Trophoblast cell (in vitro differentiated cells and primary cell): ENCODE measurements at regions not wholly inside any gene's neighbourhood (a gene's known extent, or its start where the extent isn't known, plus 50 kb on each side); places are given as distances from the start of the nearest gene placed in this dataset.

Experiments
- DNase-seq, 2 donors: peaks; one replicate each; pipeline ENCODE4 v3.0.0-alpha.2; 2016
- H2AFZ ChIP-seq: 2 replicates; pipeline ENCODE4 v1.6.1; 2013; ENCODE audit warnings: low read length, moderate library complexity, mild to moderate bottlenecking; ENCODE audit not compliant: insufficient read depth, poor library complexity
- H2AK5ac ChIP-seq: 2 replicates; pipeline ENCODE4 v1.6.1; 2013; ENCODE audit warnings: mild to moderate bottlenecking, low read length
- H2BK120ac ChIP-seq: 2 replicates; pipeline ENCODE4 v1.6.1; 2013; ENCODE audit warnings: low read length, mild to moderate bottlenecking, moderate library complexity; ENCODE audit not compliant: insufficient read depth, poor library complexity
- H2BK12ac ChIP-seq: 2 replicates; pipeline ENCODE4 v1.6.1; 2013; ENCODE audit warnings: mild to moderate bottlenecking, low read length, moderate library complexity
- H2BK5ac ChIP-seq: 2 replicates; pipeline ENCODE4 v1.6.1; 2013; ENCODE audit warnings: low read length, low read depth, moderate library complexity, mild to moderate bottlenecking; ENCODE audit not compliant: poor library complexity
- H3K14ac ChIP-seq: 2 replicates; pipeline ENCODE4 v1.6.1; 2013; ENCODE audit warnings: mild to moderate bottlenecking, low read length
- H3K18ac ChIP-seq: 2 replicates; pipeline ENCODE4 v1.6.1; 2013; ENCODE audit warnings: mild to moderate bottlenecking, low read length
- H3K23ac ChIP-seq: 2 replicates; pipeline ENCODE4 v1.6.1; 2013; ENCODE audit warnings: low read length
- H3K27ac ChIP-seq: 2 replicates; pipeline ENCODE4 v1.5.1; 2013; ENCODE audit warnings: low read depth, mild to moderate bottlenecking, inconsistent platforms, low read length, moderate library complexity
- H3K27me3 ChIP-seq: 2 replicates; pipeline ENCODE4 v1.6.1; 2013; ENCODE audit warnings: inconsistent platforms, mild to moderate bottlenecking, low read length, moderate library complexity; ENCODE audit not compliant: insufficient read depth
- H3K36me3 ChIP-seq, 2 experiments: 1 replicate in 1 of 2; 2 replicates in 1 of 2; pipeline ENCODE4 v1.6.1; 2013; ENCODE audit warnings: low read length in 2 of 2, mild to moderate bottlenecking in 2 of 2, moderate library complexity in 1 of 2; ENCODE audit not compliant: insufficient read depth in 2 of 2, control insufficient read depth in 1 of 2
- H3K4ac ChIP-seq: 2 replicates; pipeline ENCODE4 v1.6.1; 2013; ENCODE audit warnings: low read depth, mild to moderate bottlenecking, low read length, moderate library complexity
- H3K4me1 ChIP-seq, 2 experiments: 1 replicate in 1 of 2; 2 replicates in 1 of 2; pipeline ENCODE4 v1.6.1; 2013; ENCODE audit warnings: low read length in 2 of 2, mild to moderate bottlenecking in 2 of 2, moderate library complexity in 1 of 2; ENCODE audit not compliant: insufficient read depth in 2 of 2, control insufficient read depth in 1 of 2
- H3K4me2 ChIP-seq: 2 replicates; pipeline ENCODE4 v1.6.1; 2013; ENCODE audit warnings: inconsistent platforms, mild to moderate bottlenecking, low read length, moderate library complexity
- H3K4me3 ChIP-seq: 2 replicates; pipeline ENCODE4 v1.5.1; 2013; ENCODE audit warnings: mild to moderate bottlenecking, low read depth, low read length, inconsistent platforms
- H3K79me1 ChIP-seq: one replicate; pipeline ENCODE4 v1.6.1; 2013; ENCODE audit warnings: low read length
- H3K79me2 ChIP-seq: 2 replicates; pipeline ENCODE4 v1.6.1; 2013; ENCODE audit warnings: low read length, mild to moderate bottlenecking; ENCODE audit not compliant: control insufficient read depth, insufficient read depth, poor library complexity
- H3K9ac ChIP-seq: 2 replicates; pipeline ENCODE4 v1.6.1; 2013; ENCODE audit warnings: mild to moderate bottlenecking, low read length
- H3K9me3 ChIP-seq: 2 replicates; pipeline ENCODE4 v1.6.1; 2013; ENCODE audit warnings: low read depth, mild to moderate bottlenecking, control low read depth, inconsistent platforms, low read length; ENCODE audit not compliant: insufficient read depth
- H4K12ac ChIP-seq: 2 replicates; pipeline ENCODE4 v1.6.1; 2013; ENCODE audit warnings: low read depth, mild to moderate bottlenecking, low read length, moderate library complexity
- H4K8ac ChIP-seq: 2 replicates; pipeline ENCODE4 v1.6.1; 2013; ENCODE audit warnings: low read depth, mild to moderate bottlenecking, low read length, moderate library complexity
- H4K91ac ChIP-seq: one replicate; pipeline ENCODE4 v1.6.1; 2013; ENCODE audit warnings: low read depth, mild to moderate bottlenecking, low read length, moderate library complexity
- whole genome bisulfite sequencing: extraction: QIAGEN DNeasy Blood & Tissue Kit; methylation state at CpG from one replicate; pipeline ENCODE4 v1.1.7; 2013; ENCODE audit warnings: missing lambda C conversion rate; ENCODE audit not compliant: insufficient read length, insufficient coverage; ENCODE audit errors: extremely low coverage; 5-methylcytosine and 5-hydroxymethylcytosine counted together

DNA sequence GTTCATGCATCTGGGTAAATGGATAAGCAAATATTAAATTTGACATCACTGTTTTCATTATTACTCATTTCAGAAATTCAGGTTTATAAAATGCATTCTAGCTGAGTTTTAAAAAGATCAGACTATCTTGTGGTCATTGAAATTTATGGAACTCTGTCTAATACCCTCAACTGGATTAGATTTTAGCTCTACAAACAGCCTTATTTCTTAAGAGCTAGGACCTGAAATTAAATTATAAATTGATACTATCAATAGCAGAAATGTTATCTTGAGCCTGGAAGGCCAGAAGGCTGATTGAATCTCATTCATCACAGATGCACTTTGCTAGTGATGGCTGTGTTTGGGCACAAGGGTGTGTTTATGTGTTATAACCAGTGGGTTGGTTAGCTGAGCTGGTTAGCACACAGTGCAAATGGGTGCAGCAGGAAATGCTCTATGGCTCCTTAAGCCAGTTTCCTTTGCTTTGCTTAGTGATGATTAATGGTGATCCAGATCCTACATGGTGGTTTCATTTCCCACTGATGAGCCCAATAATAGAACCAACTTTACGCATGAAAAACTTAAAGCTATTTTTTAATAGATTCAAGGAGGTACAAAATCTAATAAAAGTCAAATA, 310.8 kb upstream of the KLF12 start:
- Histone ChIP-seq H3K4me3 (no peak overlapping the region), H3K4me2 (no peak overlapping the region), H2AFZ (no peak overlapping the region), H2BK12ac (no peak overlapping the region), H3K79me1 (no peaks in the 10 kb centered on the region), H2BK120ac (no peak overlapping the region), H3K4ac (no peak overlapping the region), H3K4me1 (no peaks in the 10 kb centered on the region), H3K23ac (no peak overlapping the region), H3K79me2 (no peaks in the 10 kb centered on the region), H3K9me3 (no peaks in the 10 kb centered on the region), H2BK5ac (no peak overlapping the region), H3K27ac (no peak overlapping the region), H4K12ac (no peak overlapping the region), H3K14ac (no peak overlapping the region), H4K91ac (no peak overlapping the region), H3K27me3 (no peaks in the 10 kb centered on the region), H2AK5ac (no peak overlapping the region), H3K9ac (no peak overlapping the region), H4K8ac (no peak overlapping the region), H3K36me3 (no peaks in the 10 kb centered on the region), H3K18ac (no peak overlapping the region)
- no peak for DNase-seq
- no CpG with 5 or more reads among the region's 1 CpG for WGBS

DNA sequence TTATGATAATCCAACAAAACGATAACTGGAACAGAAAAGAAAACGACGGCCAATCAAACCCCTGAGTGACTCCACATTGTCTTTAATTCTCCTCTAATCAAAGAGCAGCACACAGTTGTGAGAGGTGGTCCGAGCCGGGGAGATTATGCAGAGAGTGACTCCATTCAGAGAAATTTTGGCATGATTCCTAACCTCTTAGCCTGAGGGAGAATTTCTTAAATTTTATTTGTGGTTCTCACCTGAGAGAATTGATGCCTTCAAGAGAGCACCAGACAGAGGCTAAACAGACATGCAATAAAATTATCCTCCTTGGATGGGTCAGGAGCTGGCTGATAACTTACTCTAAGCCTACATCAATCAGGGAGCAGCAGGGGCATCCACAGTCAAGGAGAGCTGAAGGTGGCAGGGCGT, 310.0 kb upstream of the KLF12 start:
- no peak overlapping the region for H3K18ac ChIP-seq
- no peak overlapping the region for H2AFZ ChIP-seq
- no peak overlapping the region for H3K9ac ChIP-seq
- no peak overlapping the region for H4K8ac ChIP-seq
- H3K4ac ChIP-seq: no peak overlapping the region
- no peak overlapping the region for H3K14ac ChIP-seq
- no peaks in the 10 kb centered on the region for H3K27me3 ChIP-seq
- no peaks in the 10 kb centered on the region for H3K79me1 ChIP-seq
- no peak overlapping the region for H2BK12ac ChIP-seq
- no peak overlapping the region for H3K23ac ChIP-seq
- H3K79me2 ChIP-seq: no peaks in the 10 kb centered on the region
- no peak for DNase-seq
- H4K91ac ChIP-seq: no peak overlapping the region
- H3K27ac ChIP-seq: no peak overlapping the region
- no peak overlapping the region for H3K4me3 ChIP-seq
- H3K4me1 ChIP-seq: no peaks in the 10 kb centered on the region
- H4K12ac ChIP-seq: no peak overlapping the region
- H2AK5ac ChIP-seq: no peak overlapping the region
- H3K4me2 ChIP-seq: no peak overlapping the region
- H2BK5ac ChIP-seq: no peak overlapping the region
- H3K36me3 ChIP-seq: no peaks in the 10 kb centered on the region
- WGBS: no CpG with 5 or more reads among the region's 6 CpGs
- H2BK120ac ChIP-seq: no peak overlapping the region
- H3K9me3 ChIP-seq: no peaks in the 10 kb centered on the region

DNA sequence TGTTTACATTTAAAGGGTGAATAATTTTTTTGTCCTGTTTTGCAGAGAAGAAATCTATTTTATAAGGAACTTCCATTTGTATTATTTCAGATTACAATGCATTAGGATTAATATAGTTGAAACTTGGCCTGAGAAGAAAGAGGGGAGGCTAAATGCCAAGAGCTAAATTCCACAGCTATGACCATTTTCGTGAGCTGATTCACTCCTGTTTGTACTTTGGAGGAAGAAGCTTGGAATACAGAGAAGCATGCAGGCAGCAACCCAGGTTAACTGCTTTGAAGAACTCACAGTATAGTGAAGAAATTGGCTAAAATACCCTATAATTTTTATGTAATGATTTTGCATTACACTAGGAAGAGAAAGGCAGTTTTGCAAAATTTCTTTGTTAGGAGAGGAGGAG, 309.4 kb upstream of the KLF12 start:
- no peak overlapping the region for H2BK5ac ChIP-seq
- no peak overlapping the region for H3K18ac ChIP-seq
- H3K27ac ChIP-seq: no peak overlapping the region
- H3K9me3 ChIP-seq: no peaks in the 10 kb centered on the region
- peak in 1 of 2 donors; percentile 8 for DNase-seq
- no peak overlapping the region for H2BK12ac ChIP-seq
- H3K79me2 ChIP-seq: no peaks in the 10 kb centered on the region
- no CpG with 5 or more reads among the region's 1 CpG for WGBS
- H3K9ac ChIP-seq: no peak overlapping the region
- H3K36me3 ChIP-seq: no peaks in the 10 kb centered on the region
- no peak overlapping the region for H2BK120ac ChIP-seq
- H4K91ac ChIP-seq: no peak overlapping the region
- H2AFZ ChIP-seq: no peak overlapping the region
- no peak overlapping the region for H4K12ac ChIP-seq
- H4K8ac ChIP-seq: no peak overlapping the region
- H3K14ac ChIP-seq: no peak overlapping the region
- no peaks in the 10 kb centered on the region for H3K4me1 ChIP-seq
- no peak overlapping the region for H2AK5ac ChIP-seq
- H3K4ac ChIP-seq: no peak overlapping the region
- H3K4me2 ChIP-seq: no peak overlapping the region
- H3K23ac ChIP-seq: no peak overlapping the region
- no peaks in the 10 kb centered on the region for H3K79me1 ChIP-seq
- H3K4me3 ChIP-seq: no peak overlapping the region
- no peaks in the 10 kb centered on the region for H3K27me3 ChIP-seq

DNA sequence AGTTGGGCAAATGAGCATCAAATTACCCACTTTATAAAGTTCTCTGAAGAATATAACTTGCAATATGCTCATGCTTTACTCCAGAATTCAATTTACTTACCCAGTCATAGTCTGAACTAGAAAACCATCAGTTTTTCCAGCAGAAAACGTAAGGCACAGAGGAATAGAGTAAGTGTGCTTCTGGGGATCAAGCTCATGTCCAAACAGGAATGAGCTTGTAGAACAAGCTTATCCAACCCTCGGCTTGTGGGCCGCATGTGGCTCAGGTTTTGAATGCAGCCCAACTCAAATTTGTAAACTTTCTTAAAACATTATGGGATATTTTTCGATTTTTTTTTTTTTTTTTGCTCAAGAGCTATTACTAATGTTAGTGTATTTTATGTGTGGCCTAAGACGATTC, 308.5 kb upstream of the KLF12 start:
- no CpG with 5 or more reads among the region's 5 CpGs for WGBS
- H3K23ac ChIP-seq: no peak overlapping the region

More for the DNA sequence above, 308.5 kb upstream of the KLF12 start:
- H4K8ac ChIP-seq: no peak overlapping the region
- no peaks in the 10 kb centered on the region for H3K27me3 ChIP-seq
- no peak overlapping the region for H3K18ac ChIP-seq
- DNase-seq: no peak
- H4K12ac ChIP-seq: no peak overlapping the region
- H2BK120ac ChIP-seq: no peak overlapping the region
- no peaks in the 10 kb centered on the region for H3K36me3 ChIP-seq
- H3K9me3 ChIP-seq: no peaks in the 10 kb centered on the region
- no peak overlapping the region for H3K4me3 ChIP-seq
- H2BK5ac ChIP-seq: no peak overlapping the region
- H3K4me1 ChIP-seq: no peaks in the 10 kb centered on the region
- H3K79me1 ChIP-seq: no peaks in the 10 kb centered on the region
- H4K91ac ChIP-seq: no peak overlapping the region
- H3K79me2 ChIP-seq: no peaks in the 10 kb centered on the region
- H3K14ac ChIP-seq: no peak overlapping the region
- no peak overlapping the region for H3K4ac ChIP-seq
- no peak overlapping the region for H2AFZ ChIP-seq
- no peak overlapping the region for H2BK12ac ChIP-seq
- H3K4me2 ChIP-seq: no peak overlapping the region
- H3K27ac ChIP-seq: no peak overlapping the region
- H2AK5ac ChIP-seq: no peak overlapping the region
- no peak overlapping the region for H3K9ac ChIP-seq
